HAP-1 (cell line): ENCODE measurements at regions not wholly inside any gene's neighbourhood (a gene's known extent, or its start where the extent isn't known, plus 50 kb on each side); places are given as distances from the start of the nearest gene placed in this dataset.

Experiments
- DNase-seq, 2 experiments: peaks; one replicate each; pipeline ENCODE4 v3.0.0-alpha.2; 2016 to 2020; ENCODE audit warnings: low spot score in 2 of 2
- H3K27me3 ChIP-seq: fragments of 250-450 bp; sonication (Bioruptor Pico); 2 replicates; pipeline ENCODE4 v1.5.1; 2020; ENCODE audit warnings: low read depth, mild to moderate bottlenecking, moderate library complexity
- H3K36me3 ChIP-seq: fragments of 250-450 bp; sonication (Bioruptor Pico); replicated peaks from 2 replicates; pipeline ENCODE4 v1.5.1; 2020; ENCODE audit warnings: mild to moderate bottlenecking
- H3K4me1 ChIP-seq: fragments of 250-450 bp; sonication (Bioruptor Pico); 2 replicates; pipeline ENCODE4 v1.5.1; 2020; ENCODE audit warnings: mild to moderate bottlenecking
- H3K4me3 ChIP-seq: fragments of 250-450 bp; sonication (Bioruptor Pico); 2 replicates; pipeline ENCODE4 v1.5.1; 2020; ENCODE audit warnings: mild to moderate bottlenecking, moderate library complexity
- H3K9me3 ChIP-seq: fragments of 250-450 bp; sonication (Bioruptor Pico); 2 replicates; pipeline ENCODE4 v1.5.1; 2020; ENCODE audit warnings: mild to moderate bottlenecking, moderate library complexity
- in situ Hi-C: fragments of 300-500 bp; cut with MboI; formaldehyde crosslinking; loops from 3 replicates; pipeline ENCODE4 v1.14.3; 2020; ENCODE audit warnings: low sequenced_read_pairs, inconsistent platforms, mixed read lengths

- Histone ChIP-seq H3K36me3 (no peaks in the 10 kb centered on the region), H3K4me1 (no peaks in the 10 kb centered on the region), H3K9me3 (no peaks in the 10 kb centered on the region), H3K27me3 (no peaks in the 10 kb centered on the region), H3K4me3 (no peak overlapping the region)
- no peak for DNase-seq
- in situ Hi-C loops = no loop called here
Observed at GRCh38 chr18:25608091-25608490, 256.1 kb upstream of the ZNF521 start.

GRCh38 chr18:25604894-25605597, 253.1 kb upstream of the ZNF521 start:
- Histone ChIP-seq H3K27me3 (no peaks in the 10 kb centered on the region), H3K4me1 (no peaks in the 10 kb centered on the region), H3K4me3 (no peak overlapping the region), H3K36me3 (no peaks in the 10 kb centered on the region), H3K9me3 (no peaks in the 10 kb centered on the region)
- DNase-seq = no peak
- in situ Hi-C loops = no loop called here

- H3K4me3 ChIP-seq = no peak overlapping the region
- H3K36me3 ChIP-seq = no peaks in the 10 kb centered on the region
- H3K27me3 ChIP-seq = no peaks in the 10 kb centered on the region
- in situ Hi-C loops = no loop called here
- H3K4me1 ChIP-seq = no peaks in the 10 kb centered on the region
- no peaks in the 10 kb centered on the region for H3K9me3 ChIP-seq
- no peak for DNase-seq
Observed at GRCh38 chr18:25604196-25604893, 252.4 kb upstream of the ZNF521 start.

- Histone ChIP-seq H3K4me1 (no peaks in the 10 kb centered on the region), H3K9me3 (no peaks in the 10 kb centered on the region), H3K36me3 (no peaks in the 10 kb centered on the region), H3K4me3 (no peak overlapping the region), H3K27me3 (no peaks in the 10 kb centered on the region)
- in situ Hi-C loops = no loop called here
- DNase-seq = no peak
Observed at GRCh38 chr18:25599443-25599842, 247.5 kb upstream of the ZNF521 start.

GRCh38 chr18:25597476-25597875, 245.5 kb upstream of the ZNF521 start:
- DNase-seq = no peak
- Histone ChIP-seq H3K27me3 (no peaks in the 10 kb centered on the region), H3K4me1 (no peaks in the 10 kb centered on the region), H3K9me3 (no peaks in the 10 kb centered on the region), H3K36me3 (no peaks in the 10 kb centered on the region), H3K4me3 (no peak overlapping the region)
- in situ Hi-C loops = no loop called here

GRCh38 chr18:25595274-25596060, 243.5 kb upstream of the ZNF521 start:
- DNase-seq = no peak
- H3K27me3 ChIP-seq = no peaks in the 10 kb centered on the region
- H3K4me3 ChIP-seq = no peak overlapping the region
- H3K4me1 ChIP-seq = no peaks in the 10 kb centered on the region
- no peaks in the 10 kb centered on the region for H3K36me3 ChIP-seq
- H3K9me3 ChIP-seq = no peaks in the 10 kb centered on the region
- in situ Hi-C loops = no loop called here

GRCh38 chr18:25594351-25594750, 242.4 kb upstream of the ZNF521 start:
- H3K9me3 ChIP-seq = no peaks in the 10 kb centered on the region
- H3K4me1 ChIP-seq = no peaks in the 10 kb centered on the region
- in situ Hi-C loops = no loop called here
- no peak for DNase-seq
- H3K27me3 ChIP-seq = no peaks in the 10 kb centered on the region
- H3K4me3 ChIP-seq = no peak overlapping the region
- H3K36me3 ChIP-seq = no peaks in the 10 kb centered on the region

GRCh38 chr18:25592804-25593360, 240.9 kb upstream of the ZNF521 start:
- Histone ChIP-seq H3K36me3 (no peaks in the 10 kb centered on the region), H3K9me3 (no peaks in the 10 kb centered on the region), H3K4me1 (no peaks in the 10 kb centered on the region), H3K4me3 (no peak overlapping the region), H3K27me3 (no peaks in the 10 kb centered on the region)
- in situ Hi-C loops = no loop called here
- DNase-seq = no peak

GRCh38 chr18:25590456-25590855, 238.5 kb upstream of the ZNF521 start:
- Histone ChIP-seq H3K27me3 (no peaks in the 10 kb centered on the region), H3K4me1 (no peaks in the 10 kb centered on the region), H3K9me3 (no peaks in the 10 kb centered on the region), H3K36me3 (no peaks in the 10 kb centered on the region), H3K4me3 (no peak overlapping the region)
- in situ Hi-C loops = no loop called here
- no peak for DNase-seq

- DNase-seq = no peak
- H3K4me3 ChIP-seq = no peak overlapping the region
Observed at GRCh38 chr18:25587545-25587944, 235.6 kb upstream of the ZNF521 start.

GRCh38 chr18:25568986-25569385, 217.0 kb upstream of the ZNF521 start:
- no peak overlapping the region for H3K4me3 ChIP-seq
- H3K36me3 ChIP-seq = no peaks in the 10 kb centered on the region
- H3K9me3 ChIP-seq = no peaks in the 10 kb centered on the region
- in situ Hi-C loops = no loop called here
- no peaks in the 10 kb centered on the region for H3K27me3 ChIP-seq
- DNase-seq = no peak
- no peaks in the 10 kb centered on the region for H3K4me1 ChIP-seq

More at GRCh38 chr18:25587545-25587944, 235.6 kb upstream of the ZNF521 start:
- no peaks in the 10 kb centered on the region for H3K9me3 ChIP-seq
- no peaks in the 10 kb centered on the region for H3K4me1 ChIP-seq
- H3K27me3 ChIP-seq = no peaks in the 10 kb centered on the region
- no peaks in the 10 kb centered on the region for H3K36me3 ChIP-seq
- in situ Hi-C loops = no loop called here

- Histone ChIP-seq H3K4me3 (no peak overlapping the region), H3K9me3 (no peaks in the 10 kb centered on the region), H3K36me3 (no peaks in the 10 kb centered on the region), H3K27me3 (no peaks in the 10 kb centered on the region), H3K4me1 (no peaks in the 10 kb centered on the region)
- DNase-seq = no peak
- in situ Hi-C loops = no loop called here
Observed at GRCh38 chr18:25563816-25564683, 212.1 kb upstream of the ZNF521 start.

GRCh38 chr18:25563346-25563745, 211.4 kb upstream of the ZNF521 start:
- DNase-seq = no peak
- no peaks in the 10 kb centered on the region for H3K9me3 ChIP-seq
- H3K27me3 ChIP-seq = no peaks in the 10 kb centered on the region
- no peaks in the 10 kb centered on the region for H3K4me1 ChIP-seq
- no peak overlapping the region for H3K4me3 ChIP-seq
- H3K36me3 ChIP-seq = no peaks in the 10 kb centered on the region
- in situ Hi-C loops = no loop called here
